GM18520 (cell line): ENCODE measurements at regions not wholly inside any gene's neighbourhood (a gene's known extent, or its start where the extent isn't known, plus 50 kb on each side); places are given as distances from the start of the nearest gene placed in this dataset.
"Not testable (repeated sequence)": the region's sequence is repeated elsewhere in the genome, so short reads cannot be mapped to it uniquely, and the experiment has no call there.

Experiments used
- ATAC-seq: cut with Tn5 transposase; IDR thresholded peaks from one replicate; pipeline ENCODE4 v1.9.1; 2021; ENCODE audit not compliant: unreplicated experiment

- no peak for ATAC-seq
Observed at GRCh38 chr6:9347608-9348007, 912.3 kb upstream of the SLC35B3 start.

GRCh38 chr6:9346923-9347322 lies 911.6 kb upstream of the SLC35B3 start:
- no peak for ATAC-seq

DNA sequence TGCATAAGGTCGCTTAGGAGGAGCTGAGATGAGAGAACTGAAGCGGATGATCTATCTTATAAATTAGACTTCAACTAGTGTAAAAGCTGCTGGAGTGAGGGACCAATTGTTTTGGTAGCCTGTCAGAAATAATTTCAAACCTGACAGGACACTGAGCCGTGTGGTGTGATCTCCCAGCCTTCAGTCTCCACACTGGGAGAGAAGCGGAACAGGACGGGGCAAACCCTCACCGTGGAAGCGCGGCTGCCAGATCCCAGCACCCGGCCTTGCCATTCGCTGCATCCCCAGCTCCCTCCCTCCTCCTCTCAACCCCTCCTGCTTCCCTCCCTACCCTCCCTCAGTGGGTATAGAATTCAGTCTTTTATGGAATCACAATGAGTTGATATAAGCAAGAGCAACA lies 900.1 kb upstream of the SLC35B3 start:
- no peak for ATAC-seq

- no peak for ATAC-seq
Observed at GRCh38 chr6:9334979-9335378, 899.6 kb upstream of the SLC35B3 start.

DNA sequence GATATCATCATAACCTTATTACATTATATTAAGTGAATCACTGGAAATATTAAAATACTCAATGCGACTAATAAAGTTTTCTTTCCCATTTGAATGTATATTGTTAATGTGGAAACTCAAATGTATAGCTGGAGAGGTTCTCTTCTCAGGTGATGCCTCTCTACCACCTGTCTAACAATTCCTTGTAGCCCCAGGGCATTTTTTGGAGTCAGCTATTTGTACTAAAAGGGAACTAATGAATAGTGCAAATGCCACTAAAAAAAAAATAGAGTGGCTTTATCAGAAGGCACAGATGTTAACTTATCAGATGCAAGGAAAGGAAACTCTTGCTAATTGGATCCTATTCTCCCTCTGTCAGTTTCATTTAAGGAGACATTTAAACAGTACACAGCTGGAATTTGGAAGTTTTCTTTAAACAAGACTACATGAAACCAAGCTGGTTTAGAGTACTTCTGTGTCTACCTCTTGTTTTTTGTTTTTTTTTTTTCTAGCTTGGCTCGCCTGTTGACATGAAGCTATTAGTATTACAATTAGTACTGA lies 897.0 kb upstream of the SLC35B3 start:
- no peak for ATAC-seq

DNA sequence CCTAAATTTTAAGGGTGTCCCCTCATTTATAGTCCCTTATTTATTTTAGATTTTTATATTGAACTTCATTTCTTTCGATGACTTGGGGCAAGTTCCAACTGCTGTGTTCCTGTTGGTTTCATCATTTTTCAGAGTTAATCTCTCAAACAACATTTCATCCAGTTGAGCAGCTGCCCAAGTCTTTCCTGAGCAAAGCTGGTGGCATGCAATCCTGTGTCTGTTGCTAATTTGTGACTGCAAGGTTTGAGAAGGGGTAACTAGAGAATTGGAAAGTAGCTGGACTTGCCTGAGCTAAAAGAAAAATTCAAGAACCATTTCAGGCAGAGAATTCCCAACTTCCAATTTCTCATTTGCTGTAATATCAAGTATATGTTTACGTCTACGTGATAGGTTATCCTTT lies 881.5 kb upstream of the SLC35B3 start:
- ATAC-seq: no peak

- no peak for ATAC-seq
Observed at GRCh38 chr6:9315966-9316650, 880.8 kb upstream of the SLC35B3 start.

GRCh38 chr6:9308284-9308683 lies 872.9 kb upstream of the SLC35B3 start:
- ATAC-seq: no peak

DNA sequence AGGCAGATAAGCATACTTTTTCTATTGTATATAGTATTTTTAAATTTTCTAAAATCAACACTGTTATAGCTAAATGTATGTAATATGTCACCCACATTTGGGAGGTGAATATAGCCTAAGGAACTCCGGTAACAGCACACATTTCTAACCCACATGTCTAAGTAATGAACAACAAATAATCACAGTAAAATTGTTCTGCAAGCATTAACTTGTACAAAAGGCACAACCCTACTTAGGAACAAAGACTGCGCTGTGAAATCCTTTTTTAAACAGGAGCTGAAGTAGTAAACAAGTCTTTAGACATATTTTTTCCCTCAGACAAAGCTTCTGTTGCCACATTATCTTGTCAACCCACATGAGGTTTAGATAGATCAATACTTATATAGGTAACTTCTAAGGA lies 872.4 kb upstream of the SLC35B3 start:
- no peak for ATAC-seq

- no peak for ATAC-seq
Observed at GRCh38 chr6:9307187-9307586, 871.8 kb upstream of the SLC35B3 start.

DNA sequence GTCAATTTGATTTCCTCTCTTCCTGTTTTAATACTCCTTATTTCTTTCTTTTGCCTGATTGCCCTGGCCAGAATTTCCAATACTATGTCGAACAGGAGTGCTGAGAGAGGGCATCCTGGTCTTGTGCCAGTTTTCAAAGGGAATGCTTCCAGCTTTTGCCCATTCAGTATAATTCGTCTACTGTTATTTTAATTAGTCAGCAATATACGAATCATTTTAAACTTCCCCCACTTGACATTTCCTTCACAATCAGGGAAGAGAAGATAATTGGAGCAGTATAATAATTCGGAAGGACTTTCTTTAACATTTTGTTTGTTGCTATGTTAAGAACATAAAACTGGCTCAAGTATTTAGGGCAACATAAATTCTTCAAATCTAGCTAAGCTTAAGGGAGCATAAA lies 860.3 kb upstream of the SLC35B3 start:
- ATAC-seq: no peak

DNA sequence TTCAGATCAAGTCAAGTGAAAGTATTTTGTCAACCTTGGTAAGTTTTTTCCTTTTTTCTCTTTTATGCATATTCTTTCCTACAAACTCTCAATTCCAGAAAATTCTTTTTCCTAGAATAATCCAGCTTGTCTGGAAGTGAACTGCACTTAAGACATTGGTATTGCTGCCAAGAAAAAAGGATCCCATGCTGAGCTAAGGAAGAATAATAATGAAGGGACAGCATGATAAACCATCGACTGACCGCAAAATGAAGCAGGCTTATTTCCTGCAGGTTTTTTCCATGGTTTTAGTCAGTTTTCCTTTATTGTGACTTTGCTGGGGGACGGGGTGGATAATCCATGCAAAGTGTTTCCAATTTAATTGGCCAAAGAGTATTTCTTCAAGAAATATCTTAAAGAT lies 857.6 kb upstream of the SLC35B3 start:
- ATAC-seq: no peak

DNA sequence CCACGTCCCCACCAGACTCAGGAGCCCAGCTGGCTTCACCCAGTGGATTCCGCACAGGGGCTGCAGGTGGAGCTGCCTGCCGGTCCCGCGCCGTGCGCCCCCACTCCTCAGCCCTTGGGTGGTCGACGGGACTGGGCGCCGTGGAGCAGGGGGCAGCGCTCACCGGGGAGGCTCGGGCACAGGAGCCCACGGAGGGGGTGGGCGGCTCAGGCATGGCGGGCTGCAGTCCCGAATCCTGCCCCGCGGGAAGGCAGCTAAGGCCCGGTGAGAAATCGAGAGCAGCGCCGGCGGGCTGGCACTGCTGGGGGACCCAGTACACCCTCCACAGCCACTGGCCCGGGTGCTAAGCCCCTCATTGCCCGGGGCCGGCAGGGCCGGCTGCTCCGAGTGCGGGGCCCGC lies 855.0 kb upstream of the SLC35B3 start:
- ATAC-seq: not testable (repeated sequence)

GRCh38 chr6:9272671-9273070 lies 837.3 kb upstream of the SLC35B3 start:
- ATAC-seq: no peak

GRCh38 chr6:9266741-9267140 lies 831.4 kb upstream of the SLC35B3 start:
- ATAC-seq: no peak

GRCh38 chr6:9257215-9257614 lies 821.9 kb upstream of the SLC35B3 start:
- ATAC-seq: no peak

- no peak for ATAC-seq
Observed at GRCh38 chr6:9254251-9254650, 818.9 kb upstream of the SLC35B3 start.

GRCh38 chr6:9252799-9253198 lies 817.5 kb upstream of the SLC35B3 start:
- no peak for ATAC-seq

GRCh38 chr6:9250852-9251251 lies 815.5 kb upstream of the SLC35B3 start:
- ATAC-seq: no peak

DNA sequence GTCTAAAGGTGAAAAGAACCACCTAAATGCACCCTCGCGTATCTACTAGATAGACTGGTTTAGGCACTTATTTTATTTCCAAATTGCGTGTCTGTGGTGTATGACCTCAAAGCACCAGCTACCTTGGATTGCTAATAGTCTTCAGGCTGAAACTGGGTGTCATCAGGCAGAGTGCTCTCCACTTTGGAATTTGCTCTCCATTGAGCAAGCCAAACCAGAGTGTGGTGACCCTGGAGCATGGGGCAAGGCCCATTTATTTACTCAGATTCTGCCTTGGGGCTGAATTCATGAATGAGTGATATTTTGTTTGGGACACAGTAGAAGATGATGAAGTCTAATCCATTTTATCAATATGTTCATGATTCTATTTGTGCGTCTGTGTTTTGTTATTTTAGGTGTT lies 812.8 kb upstream of the SLC35B3 start:
- no peak for ATAC-seq

GRCh38 chr6:9240861-9241260 lies 805.5 kb upstream of the SLC35B3 start:
- no peak for ATAC-seq

- no peak for ATAC-seq
Observed at GRCh38 chr6:9236443-9236842, 801.1 kb upstream of the SLC35B3 start.

DNA sequence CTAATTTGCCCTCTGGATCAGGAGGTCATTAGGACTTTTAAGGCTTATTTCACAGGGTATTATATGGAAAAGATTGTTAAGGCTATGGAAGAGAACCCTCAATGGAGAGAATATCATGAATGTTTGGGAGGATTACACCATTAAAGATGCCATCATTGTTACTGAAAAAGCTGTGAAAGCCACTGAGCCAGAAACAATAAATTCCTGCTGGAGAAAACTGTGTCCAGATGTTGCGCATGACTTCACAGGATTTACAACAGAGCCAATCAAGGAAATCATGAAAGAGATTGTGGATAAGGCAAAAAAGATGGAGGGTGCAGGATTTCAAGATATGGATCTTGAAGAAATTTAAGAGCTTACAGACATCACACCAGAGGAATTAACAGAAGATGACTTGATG lies 798.3 kb upstream of the SLC35B3 start:
- ATAC-seq: no peak
